Activated CD4-positive, alpha-beta T cell treated with anti-CD3 and anti-CD28 coated beads, Interleukin-2, Interleukin-4, amounts not matched to agents 100 ng/mL and 50 ng/mL, durations not matched to agents 16 hours and 8 hours (primary cell): ENCODE measurements at regions not wholly inside any gene's neighbourhood (a gene's known extent, or its start where the extent isn't known, plus 50 kb on each side); places are given as distances from the start of the nearest gene placed in this dataset.
A peak's percentile ranks its signal among the peaks of the same experiment; 100 is the strongest.
"Not testable (repeated sequence)": the region's sequence is repeated elsewhere in the genome, so short reads cannot be mapped to it uniquely, and the experiment has no call there.

ENCODE experiments used
- DNase-seq: peaks from one replicate; pipeline ENCODE4 v3.0.0-alpha.2; 2020; ENCODE audit warnings: low spot score

- no peak for DNase-seq
Observed at GRCh38 chr15:69554279-69554961, 101.8 kb downstream of the RPLP1 start.

- no peak for DNase-seq
Observed at GRCh38 chr15:69555080-69555479, 102.5 kb downstream of the RPLP1 start.

GRCh38 chr15:69556344-69556743 lies 103.7 kb downstream of the RPLP1 start:
- no peak for DNase-seq

DNA sequence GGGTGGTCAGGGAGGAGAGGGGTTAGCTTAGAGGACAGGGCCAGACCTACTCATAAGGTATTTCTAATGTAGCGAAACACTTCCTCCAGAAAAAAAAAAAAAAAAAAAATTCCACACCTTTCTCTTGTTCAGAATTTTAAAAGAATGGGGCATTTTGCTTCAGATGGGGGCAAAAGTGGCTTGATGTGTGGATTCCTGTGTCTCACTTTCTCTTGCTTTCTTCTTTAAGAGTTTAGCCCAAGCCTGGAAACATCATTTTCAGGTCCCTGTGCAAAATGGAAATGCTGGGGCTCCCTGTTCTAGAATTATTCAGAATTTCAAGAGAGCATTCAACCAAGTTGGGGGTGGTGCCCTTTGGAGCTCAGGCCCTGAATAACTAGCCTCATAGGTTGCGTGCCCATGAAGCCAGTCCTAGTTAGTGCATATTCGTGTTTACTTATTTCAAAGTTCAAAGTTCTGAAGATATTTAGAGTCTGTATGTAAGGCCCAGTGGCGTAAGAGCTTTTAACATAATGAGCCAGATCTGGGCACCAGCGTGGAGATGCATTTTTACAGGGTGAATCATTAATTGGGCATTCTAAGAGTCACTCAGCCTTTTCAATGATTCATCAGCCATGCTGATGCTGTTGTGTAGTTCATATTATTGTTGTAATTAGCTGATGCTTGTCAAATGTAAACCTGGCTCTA lies 104.5 kb downstream of the RPLP1 start:
- DNase-seq, result no peak

- no peak for DNase-seq
Observed at GRCh38 chr15:69557707-69558409, 105.2 kb downstream of the RPLP1 start.

GRCh38 chr15:69559440-69560190 lies 107.0 kb downstream of the RPLP1 start:
- DNase-seq, result no peak

DNA sequence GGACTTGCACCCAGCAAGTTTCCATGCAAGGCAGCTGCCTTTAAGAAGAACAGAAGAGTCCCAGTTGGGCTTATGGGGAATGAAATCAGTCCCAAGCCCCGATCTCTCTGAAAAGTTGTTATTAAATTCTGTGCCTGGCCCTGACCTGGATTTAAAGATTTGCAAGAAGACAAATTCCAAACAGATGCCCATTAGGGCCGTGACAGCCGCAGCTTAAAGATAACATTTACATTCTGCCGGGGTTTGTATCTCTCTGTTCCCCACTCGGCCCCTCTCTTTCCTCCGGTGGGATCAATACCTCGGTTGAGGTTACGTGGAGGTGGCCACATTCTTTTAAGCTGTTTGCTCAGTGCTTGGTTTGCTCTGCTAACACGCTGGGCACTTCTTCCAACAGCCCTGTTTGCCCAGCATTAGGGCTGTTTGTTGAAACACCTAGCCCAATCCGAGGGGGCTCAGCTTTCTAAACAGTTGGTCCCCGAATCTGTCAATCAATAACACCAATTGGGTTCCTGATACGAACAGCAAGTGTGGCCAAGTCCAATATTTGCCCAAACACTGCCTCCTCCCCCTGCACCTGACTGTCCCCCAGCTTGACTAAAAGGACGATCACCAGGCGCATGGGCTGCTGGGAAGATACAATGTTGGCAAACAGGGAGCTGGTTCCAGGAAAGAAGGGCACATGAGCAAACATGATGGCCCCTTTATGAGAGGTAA lies 108.6 kb downstream of the RPLP1 start:
- DNase-seq, result no peak

DNA sequence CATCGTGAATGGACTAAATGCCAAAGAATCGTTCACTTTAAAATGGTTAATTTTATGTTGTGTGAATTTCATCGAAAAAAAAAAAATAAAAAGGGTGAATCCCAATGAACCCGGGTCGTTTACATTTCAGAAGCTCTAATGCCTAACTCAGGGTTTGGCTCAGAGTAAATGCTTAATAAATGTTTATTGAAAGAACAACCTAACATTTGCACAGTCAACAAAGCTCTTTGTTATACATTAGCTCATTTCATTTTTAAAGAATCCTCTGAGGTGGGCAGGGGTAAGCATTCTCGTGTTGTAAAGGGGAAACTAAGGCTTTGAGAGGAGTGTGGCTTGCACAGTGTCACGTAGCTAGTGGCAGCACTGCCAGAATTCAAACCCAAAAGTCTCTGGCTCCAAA lies 109.5 kb downstream of the RPLP1 start:
- DNase-seq, result no peak

DNA sequence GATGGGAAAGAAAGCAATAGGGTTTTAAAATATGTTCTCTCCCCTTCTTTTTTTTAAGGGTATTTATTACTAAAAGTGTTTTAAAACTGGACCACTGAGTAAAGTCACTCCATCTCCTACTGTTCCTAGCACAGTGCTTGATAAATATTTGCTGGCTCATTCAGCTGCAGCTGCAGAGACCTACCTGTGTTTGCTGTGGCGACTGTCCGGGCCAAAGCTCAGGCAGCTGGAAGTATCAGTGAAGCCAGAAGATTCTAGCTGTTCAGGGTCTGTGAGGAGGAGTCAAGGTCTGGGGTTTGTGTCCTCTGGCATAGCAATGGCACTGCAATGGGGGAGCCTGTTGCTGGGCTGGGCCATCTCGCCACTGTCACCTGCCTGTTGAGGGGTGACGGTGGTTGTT lies 109.9 kb downstream of the RPLP1 start:
- DNase-seq, result no peak

GRCh38 chr15:69565066-69565655 lies 112.5 kb downstream of the RPLP1 start:
- DNase-seq, result no peak

- DNase-seq, result not testable (repeated sequence)
Observed at GRCh38 chr15:69567238-69567760, 114.7 kb downstream of the RPLP1 start.

DNA sequence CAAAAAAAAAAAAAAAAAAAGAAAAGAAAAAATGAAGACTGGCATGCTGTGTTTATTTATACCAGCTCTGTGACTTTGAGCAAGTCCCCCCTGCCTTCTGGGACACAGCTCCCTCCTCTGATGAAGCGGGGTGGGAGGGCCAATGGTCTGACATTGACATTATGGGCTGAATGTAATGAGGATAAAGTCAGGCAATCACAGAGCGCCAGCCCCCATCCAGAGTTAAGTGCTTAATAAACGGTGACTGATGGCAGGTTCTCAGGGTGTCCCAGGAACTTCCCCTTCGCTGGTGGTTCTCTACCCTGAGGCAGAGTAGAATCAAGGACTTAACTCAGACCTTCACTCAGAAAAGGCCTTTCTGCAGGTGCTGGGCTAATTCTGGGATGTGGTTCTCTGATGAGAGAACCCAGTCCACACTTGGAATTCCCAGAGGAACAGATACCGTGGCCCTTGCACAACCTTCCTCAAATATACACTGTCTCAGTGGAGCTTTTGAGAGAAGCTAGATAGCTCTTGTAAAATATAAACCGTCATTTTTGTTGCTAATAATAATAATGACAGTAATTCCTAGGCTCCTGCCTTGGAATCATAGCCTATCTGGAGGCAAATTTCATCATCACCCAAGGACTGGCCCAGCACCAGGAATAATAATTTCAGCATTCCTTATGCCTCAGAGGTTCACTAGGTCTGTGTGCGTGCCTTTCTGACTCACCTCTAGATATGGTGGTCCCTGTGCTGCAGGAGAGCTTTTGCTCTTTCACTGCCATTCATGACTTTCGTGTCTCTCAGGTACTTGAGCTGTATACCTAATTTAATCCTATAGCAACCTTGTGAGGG lies 115.8 kb downstream of the RPLP1 start:
- DNase-seq, result no peak

GRCh38 chr15:69570454-69570853 lies 117.8 kb downstream of the RPLP1 start:
- no peak for DNase-seq

DNA sequence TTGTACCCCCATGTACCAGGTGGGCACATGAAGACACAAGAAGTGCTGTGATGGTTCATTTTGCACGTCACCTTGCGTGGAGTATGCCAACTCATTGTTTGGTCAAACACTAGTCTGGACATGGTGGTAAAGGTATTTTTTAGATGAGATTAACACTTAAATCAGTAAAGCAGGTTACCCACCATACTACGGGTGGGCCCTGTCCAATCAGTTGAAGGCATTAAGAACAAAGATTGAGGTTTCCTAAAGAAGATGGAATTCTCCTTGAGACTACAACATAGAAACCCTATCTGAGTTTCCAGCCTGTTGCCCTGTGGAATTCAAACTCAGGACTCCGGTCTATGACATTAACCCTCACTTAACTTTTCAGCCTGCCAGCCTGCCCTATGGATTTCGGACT lies 118.4 kb downstream of the RPLP1 start:
- no peak for DNase-seq

DNA sequence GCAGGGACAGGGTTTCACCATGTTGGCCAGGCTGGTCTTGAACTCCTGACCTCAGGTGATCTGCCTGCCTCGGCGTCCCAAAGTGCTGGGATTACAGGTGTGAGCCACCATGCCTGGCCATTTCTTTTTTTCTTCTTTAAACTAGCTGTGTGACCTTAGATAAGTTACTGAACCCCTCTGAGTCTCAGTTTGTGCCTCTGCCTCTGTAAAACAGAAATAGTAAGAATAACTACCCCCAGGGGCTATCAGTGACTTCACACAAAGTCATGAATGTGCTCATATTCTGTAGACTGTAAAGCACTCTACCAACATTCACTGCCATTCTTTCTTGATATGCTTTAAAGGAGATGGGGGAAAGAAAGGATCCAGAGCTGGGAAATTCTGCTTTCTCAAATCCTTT lies 120.7 kb downstream of the RPLP1 start:
- not testable (repeated sequence) for DNase-seq

DNA sequence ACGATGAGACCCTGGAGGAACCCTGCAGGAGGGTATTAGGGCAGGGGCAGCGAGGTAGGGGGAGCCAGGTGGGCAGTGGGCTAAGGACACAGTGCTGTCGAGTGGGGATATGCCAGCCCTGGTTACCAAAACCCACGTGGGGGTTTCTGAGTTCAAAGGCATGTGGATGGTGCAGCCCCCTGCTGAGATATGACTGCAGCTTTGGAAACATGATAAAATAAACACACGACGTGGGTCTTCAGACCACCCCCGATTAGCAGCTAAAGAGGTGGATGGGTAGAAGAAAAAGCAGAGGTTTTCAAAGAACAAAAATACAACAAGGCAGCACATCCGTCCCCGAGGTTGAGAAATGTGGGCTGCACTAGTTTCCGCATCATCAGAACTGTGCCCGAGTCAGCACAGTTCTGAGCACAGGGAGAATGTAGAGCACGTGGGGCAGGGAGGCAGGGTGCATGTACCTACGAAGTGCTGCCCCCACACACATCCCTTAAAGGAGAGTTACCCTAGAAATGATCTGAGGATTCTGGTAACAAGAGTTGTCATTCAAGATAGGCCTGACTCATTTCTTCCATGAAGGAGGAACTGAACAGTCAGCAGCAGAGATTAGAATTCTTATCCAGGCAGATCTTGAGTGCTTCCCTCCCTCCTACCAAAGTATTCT lies 121.3 kb downstream of the RPLP1 start:
- DNase-seq, result peak; percentile 69

DNA sequence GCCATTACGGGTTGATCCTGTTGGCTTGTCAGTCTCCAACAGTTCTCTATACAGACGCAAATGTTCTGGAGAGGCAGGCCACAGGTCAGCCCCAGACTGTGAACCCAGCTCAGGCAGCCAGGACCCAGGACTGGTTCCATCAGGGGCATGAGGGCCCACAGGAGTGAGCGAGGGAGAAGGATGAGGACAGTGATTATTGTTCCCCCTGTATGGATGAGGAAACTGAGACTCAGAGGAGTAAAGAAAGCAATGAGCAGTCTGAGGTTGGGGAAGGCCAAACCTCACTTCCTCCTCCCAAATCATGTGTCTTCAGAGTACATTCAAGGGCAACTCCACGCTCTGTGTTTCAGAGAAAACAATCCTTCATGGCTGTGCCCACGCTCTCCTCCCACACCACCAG lies 121.9 kb downstream of the RPLP1 start:
- no peak for DNase-seq

DNA sequence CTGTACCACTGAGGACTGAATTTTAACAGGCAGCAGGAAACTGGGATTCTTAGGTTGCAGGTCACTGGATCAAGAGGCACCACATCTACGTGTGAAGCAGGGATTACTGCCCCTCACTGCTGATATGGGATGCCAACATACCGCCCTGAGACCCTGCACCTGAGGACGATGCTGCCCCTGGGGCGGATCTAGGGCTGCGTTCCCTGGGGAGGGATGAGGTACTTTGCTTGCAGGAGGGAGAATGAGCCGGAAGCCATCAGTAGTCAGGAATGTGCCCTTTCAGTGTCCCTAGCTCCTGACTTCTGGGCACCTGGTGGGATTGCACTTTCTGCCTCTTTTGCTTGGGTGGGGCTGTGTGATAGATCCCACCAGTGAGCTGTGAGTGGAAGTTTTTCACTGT lies 122.8 kb downstream of the RPLP1 start:
- DNase-seq, result no peak

- DNase-seq, result peak; percentile 64
Observed at GRCh38 chr15:69576035-69576526, 123.5 kb downstream of the RPLP1 start.

DNA sequence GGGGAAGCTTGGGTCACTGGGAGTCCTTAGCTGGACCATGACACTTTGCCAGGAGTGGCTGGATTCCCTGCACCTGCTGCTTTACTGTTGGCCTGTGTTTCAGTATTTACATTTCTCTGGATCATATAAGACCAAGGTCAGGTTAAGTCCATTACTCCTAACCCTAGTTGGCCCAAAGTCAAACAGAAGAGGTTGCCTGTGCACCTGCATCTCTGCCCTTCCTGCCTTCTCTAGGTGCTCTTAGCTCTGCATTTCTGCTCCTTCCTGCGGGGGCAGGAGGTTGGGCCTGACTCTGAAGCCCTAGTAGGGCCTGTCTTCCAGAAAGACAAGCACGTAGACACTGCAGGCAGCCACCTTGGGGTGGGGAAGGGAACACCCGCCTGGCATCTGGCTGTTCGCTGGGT lies 124.3 kb downstream of the RPLP1 start:
- no peak for DNase-seq
